ENCODE measurements at regions not wholly inside any gene's neighbourhood (a gene's known extent, or its start where the extent isn't known, plus 50 kb on each side); places are given as distances from the start of the nearest gene placed in this dataset.

DNA sequence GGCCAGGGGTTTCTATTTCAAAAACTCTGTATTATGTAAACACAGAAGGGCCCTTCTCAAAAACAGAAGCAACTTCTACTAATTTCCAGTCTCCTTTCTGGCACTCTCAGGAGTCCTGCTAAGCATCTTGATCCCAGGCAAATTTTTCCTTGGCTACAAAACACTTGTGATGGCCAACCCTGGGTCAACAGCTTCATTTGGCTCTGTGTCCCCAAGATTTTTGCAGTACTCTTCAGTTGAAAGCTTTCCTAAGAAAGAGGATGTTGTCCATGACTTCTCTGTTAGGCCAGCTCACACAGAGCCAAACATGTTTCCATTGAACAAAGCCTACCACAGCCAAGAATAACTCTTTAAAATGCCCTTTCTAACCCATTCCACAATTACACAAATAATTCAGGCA, 99.0 kb upstream of the EGR2 start:
- TF ChIP-seq MYC (IDR thresholded peaks at IDR 0.05; ENCODE audit: insufficient read depth, insufficient read length, insufficient replicate concordance, low read length, severe bottlenecking) (no peak), HDGF (IDR thresholded peaks at IDR 0.05) (no peak), CTCF (IDR thresholded peaks at IDR 0.05 in 2 of 3, conservative IDR thresholded peaks at IDR 0.05 in 1 of 3; ENCODE audit: control insufficient read depth in 2 of 3, extremely low read depth in 1 of 3, insufficient read depth in 1 of 3, low read depth in 3 of 3, low read length in 3 of 3) (no peak), TAF1 (IDR thresholded peaks at IDR 0.05; ENCODE audit: borderline replicate concordance, low read depth, low read length) (no peak), JUNB (IDR thresholded peaks at IDR 0.05) (no peak), EZH2 (IDR thresholded peaks at IDR 0.05; ENCODE audit: borderline replicate concordance, control insufficient read depth, low read depth, low read length) (no peak), POLR2A (IDR thresholded peaks at IDR 0.05; ENCODE audit: low read depth, low read length) (no peak)
- TF ChIP-seq, protein P1, sequence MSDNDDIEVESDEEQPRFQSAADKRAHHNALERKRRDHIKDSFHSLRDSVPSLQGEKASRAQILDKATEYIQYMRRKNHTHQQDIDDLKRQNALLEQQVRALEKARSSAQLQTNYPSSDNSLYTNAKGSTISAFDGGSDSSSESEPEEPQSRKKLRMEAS (IDR thresholded peaks at IDR 0.05; ENCODE audit: low read depth, low read length): no peak
- TF ChIP-seq, protein P2, sequence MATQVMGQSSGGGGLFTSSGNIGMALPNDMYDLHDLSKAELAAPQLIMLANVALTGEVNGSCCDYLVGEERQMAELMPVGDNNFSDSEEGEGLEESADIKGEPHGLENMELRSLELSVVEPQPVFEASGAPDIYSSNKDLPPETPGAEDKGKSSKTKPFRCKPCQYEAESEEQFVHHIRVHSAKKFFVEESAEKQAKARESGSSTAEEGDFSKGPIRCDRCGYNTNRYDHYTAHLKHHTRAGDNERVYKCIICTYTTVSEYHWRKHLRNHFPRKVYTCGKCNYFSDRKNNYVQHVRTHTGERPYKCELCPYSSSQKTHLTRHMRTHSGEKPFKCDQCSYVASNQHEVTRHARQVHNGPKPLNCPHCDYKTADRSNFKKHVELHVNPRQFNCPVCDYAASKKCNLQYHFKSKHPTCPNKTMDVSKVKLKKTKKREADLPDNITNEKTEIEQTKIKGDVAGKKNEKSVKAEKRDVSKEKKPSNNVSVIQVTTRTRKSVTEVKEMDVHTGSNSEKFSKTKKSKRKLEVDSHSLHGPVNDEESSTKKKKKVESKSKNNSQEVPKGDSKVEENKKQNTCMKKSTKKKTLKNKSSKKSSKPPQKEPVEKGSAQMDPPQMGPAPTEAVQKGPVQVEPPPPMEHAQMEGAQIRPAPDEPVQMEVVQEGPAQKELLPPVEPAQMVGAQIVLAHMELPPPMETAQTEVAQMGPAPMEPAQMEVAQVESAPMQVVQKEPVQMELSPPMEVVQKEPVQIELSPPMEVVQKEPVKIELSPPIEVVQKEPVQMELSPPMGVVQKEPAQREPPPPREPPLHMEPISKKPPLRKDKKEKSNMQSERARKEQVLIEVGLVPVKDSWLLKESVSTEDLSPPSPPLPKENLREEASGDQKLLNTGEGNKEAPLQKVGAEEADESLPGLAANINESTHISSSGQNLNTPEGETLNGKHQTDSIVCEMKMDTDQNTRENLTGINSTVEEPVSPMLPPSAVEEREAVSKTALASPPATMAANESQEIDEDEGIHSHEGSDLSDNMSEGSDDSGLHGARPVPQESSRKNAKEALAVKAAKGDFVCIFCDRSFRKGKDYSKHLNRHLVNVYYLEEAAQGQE (IDR thresholded peaks at IDR 0.05; ENCODE audit: low read depth, low read length): no peak
